RWPE2 (cell line): ENCODE measurements at regions not wholly inside any gene's neighbourhood (a gene's known extent, or its start where the extent isn't known, plus 50 kb on each side); places are given as distances from the start of the nearest gene placed in this dataset.
"Not testable (repeated sequence)": the region's sequence is repeated elsewhere in the genome, so short reads cannot be mapped to it uniquely, and the experiment has no call there.

Experiments used
- ATAC-seq: fragments of 200-7000 bp; cut with Tn5 transposase; 3 replicates; pipeline ENCODE4 v1.9.1; 2021; ENCODE audit warnings: low read depth
- DNase-seq: peaks from one replicate; pipeline ENCODE4 v3.0.0-alpha.2; 2020; ENCODE audit warnings: low spot score
- H3K27ac ChIP-seq: fragments of 450-650 bp; 2 replicates; pipeline ENCODE4 v1.5.1; 2017; ENCODE audit warnings: mild to moderate bottlenecking; ENCODE audit not compliant: poor library complexity, severe bottlenecking
- H3K27me3 ChIP-seq: fragments of 250-450 bp; sonication (Bioruptor Pico); 2 replicates; pipeline ENCODE4 v1.5.1; 2021; ENCODE audit warnings: mild to moderate bottlenecking, moderate library complexity; ENCODE audit not compliant: insufficient read depth, poor library complexity, severe bottlenecking
- H3K36me3 ChIP-seq: fragments of 250-450 bp; sonication (Bioruptor Pico); 2 replicates; pipeline ENCODE4 v1.5.1; 2020; ENCODE audit warnings: low read depth, mild to moderate bottlenecking, moderate library complexity
- H3K4me1 ChIP-seq: fragments of 250-450 bp; sonication (Bioruptor Pico); 2 replicates; pipeline ENCODE4 v1.5.1; 2021; ENCODE audit warnings: mild to moderate bottlenecking, moderate library complexity; ENCODE audit not compliant: insufficient read depth, poor library complexity, severe bottlenecking
- H3K4me3 ChIP-seq: fragments of 250-450 bp; sonication (Bioruptor Pico); 2 replicates; pipeline ENCODE4 v1.5.1; 2021; ENCODE audit warnings: mild to moderate bottlenecking, moderate library complexity; ENCODE audit not compliant: severe bottlenecking
- H3K9me3 ChIP-seq: fragments of 250-450 bp; sonication (Bioruptor Pico); 2 replicates; pipeline ENCODE4 v1.5.1; 2021; ENCODE audit warnings: mild to moderate bottlenecking, moderate library complexity; ENCODE audit not compliant: severe bottlenecking
- TF ChIP-seq, protein P1 (sequence below): fragments of 450-650 bp; IDR thresholded peaks from one replicate; pipeline ENCODE4 v1.5.1; 2017; ENCODE audit warnings: mild to moderate bottlenecking, moderate library complexity; ENCODE audit not compliant: poor library complexity, severe bottlenecking

GRCh38 chr7:106503626-106504025, 157.3 kb downstream of the CCDC71L start:
- Histone ChIP-seq H3K4me3 (no peak overlapping the region), H3K27me3 (no peaks in the 10 kb centered on the region), H3K4me1 (no peaks in the 10 kb centered on the region), H3K36me3 (no peaks in the 10 kb centered on the region), H3K9me3 (no peaks in the 10 kb centered on the region), H3K27ac (no peak overlapping the region)
- ATAC-seq (no peak), DNase-seq (no peak)
- TF ChIP-seq, protein P1, sequence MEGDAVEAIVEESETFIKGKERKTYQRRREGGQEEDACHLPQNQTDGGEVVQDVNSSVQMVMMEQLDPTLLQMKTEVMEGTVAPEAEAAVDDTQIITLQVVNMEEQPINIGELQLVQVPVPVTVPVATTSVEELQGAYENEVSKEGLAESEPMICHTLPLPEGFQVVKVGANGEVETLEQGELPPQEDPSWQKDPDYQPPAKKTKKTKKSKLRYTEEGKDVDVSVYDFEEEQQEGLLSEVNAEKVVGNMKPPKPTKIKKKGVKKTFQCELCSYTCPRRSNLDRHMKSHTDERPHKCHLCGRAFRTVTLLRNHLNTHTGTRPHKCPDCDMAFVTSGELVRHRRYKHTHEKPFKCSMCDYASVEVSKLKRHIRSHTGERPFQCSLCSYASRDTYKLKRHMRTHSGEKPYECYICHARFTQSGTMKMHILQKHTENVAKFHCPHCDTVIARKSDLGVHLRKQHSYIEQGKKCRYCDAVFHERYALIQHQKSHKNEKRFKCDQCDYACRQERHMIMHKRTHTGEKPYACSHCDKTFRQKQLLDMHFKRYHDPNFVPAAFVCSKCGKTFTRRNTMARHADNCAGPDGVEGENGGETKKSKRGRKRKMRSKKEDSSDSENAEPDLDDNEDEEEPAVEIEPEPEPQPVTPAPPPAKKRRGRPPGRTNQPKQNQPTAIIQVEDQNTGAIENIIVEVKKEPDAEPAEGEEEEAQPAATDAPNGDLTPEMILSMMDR, result no peak

- Histone ChIP-seq H3K4me1 (no peaks in the 10 kb centered on the region), H3K4me3 (no peak overlapping the region), H3K27me3 (no peaks in the 10 kb centered on the region), H3K36me3 (no peaks in the 10 kb centered on the region), H3K27ac (no peak overlapping the region), H3K9me3 (no peaks in the 10 kb centered on the region)
- ATAC-seq (no peak), DNase-seq (no peak)
- TF ChIP-seq, protein P1, result no peak
Measured at GRCh38 chr7:106501605-106502580, 159.1 kb downstream of the CCDC71L start.

- DNase-seq, result no peak
Measured at GRCh38 chr7:106499897-106500296, 161.1 kb downstream of the CCDC71L start.

GRCh38 chr7:106498005-106498404, 163.0 kb downstream of the CCDC71L start:
- H3K9me3 ChIP-seq, ATAC-seq, DNase-seq, H3K4me3 ChIP-seq, H3K4me1 ChIP-seq, H3K27ac ChIP-seq, H3K36me3 ChIP-seq, H3K27me3 ChIP-seq: not testable (repeated sequence)

More at GRCh38 chr7:106499897-106500296, 161.1 kb downstream of the CCDC71L start:
- TF ChIP-seq, protein P1, result no peak
- Histone ChIP-seq H3K36me3 (no peaks in the 10 kb centered on the region), H3K9me3 (no peaks in the 10 kb centered on the region), H3K27ac (no peak overlapping the region), H3K27me3 (no peaks in the 10 kb centered on the region), H3K4me1 (no peaks in the 10 kb centered on the region), H3K4me3 (no peak overlapping the region)
- no peak for ATAC-seq

- H3K4me3 ChIP-seq, result no peak overlapping the region
- no peak overlapping the region for H3K27ac ChIP-seq
- DNase-seq (no peak), ATAC-seq (no peak)
- H3K9me3 ChIP-seq, result no peaks in the 10 kb centered on the region
- TF ChIP-seq, protein P1, result no peak
- H3K27me3 ChIP-seq, result no peaks in the 10 kb centered on the region
- H3K36me3 ChIP-seq, result no peaks in the 10 kb centered on the region
- no peaks in the 10 kb centered on the region for H3K4me1 ChIP-seq
Measured at GRCh38 chr7:106493041-106493731, 167.8 kb downstream of the CCDC71L start.
